H1 (cell line): ENCODE measurements at regions not wholly inside any gene's neighbourhood (a gene's known extent, or its start where the extent isn't known, plus 50 kb on each side); places are given as distances from the start of the nearest gene placed in this dataset.

Experiments
- CTCF ChIA-PET: fragments of 300-600 bp; sonication (Branson Sonifier 250); formaldehyde crosslinking; loops from one replicate; lab custom pipeline; 2021; ENCODE audit not compliant: partially characterized antibody; lab: Charles Lee
- POLR2A ChIA-PET: fragments of 300-600 bp; sonication (Branson Sonifier 250); formaldehyde crosslinking; loops from one replicate; lab custom pipeline; 2021; ENCODE audit warnings: inconsistent platforms; ENCODE audit not compliant: partially characterized antibody; lab: Charles Lee
- DNase-seq, 2 experiments: peaks; one replicate each; pipeline versions ENCODE4 v3.0.0 to v3.0.0-alpha.2; 2010 to 2022; ENCODE audit warnings: low spot score in 2 of 2, low read depth in 1 of 2, mixed read lengths in 1 of 2
- FAIRE-seq: peaks from 2 replicates; lab custom pipeline; 2011; peaks lifted over from hg19 to GRCh38; lab: Jason Lieb, UNC
- H2AFZ ChIP-seq: 2 replicates; pipeline ENCODE4 v1.8.1; 2012; ENCODE audit warnings: low read length, inconsistent platforms
- H2AK5ac ChIP-seq: 2 replicates; pipeline ENCODE4 v1.6.1; 2013; ENCODE audit warnings: low read depth, low read length
- H2BK120ac ChIP-seq: replicated peaks from 2 replicates; pipeline ENCODE3; 2013; ENCODE audit warnings: low read depth, low read length, inconsistent platforms
- H2BK12ac ChIP-seq: 2 replicates; pipeline ENCODE4 v1.6.1; 2013; ENCODE audit warnings: low read depth, low read length
- H2BK15ac ChIP-seq: 2 replicates; pipeline ENCODE4 v1.6.1; 2013; ENCODE audit warnings: low read length
- H2BK20ac ChIP-seq: 2 replicates; pipeline ENCODE4 v1.6.1; 2013; ENCODE audit warnings: low read length
- H2BK5ac ChIP-seq: 2 replicates; pipeline ENCODE4 v1.6.1; 2013; ENCODE audit warnings: low read depth, low read length
- H3K14ac ChIP-seq: 2 replicates; pipeline ENCODE4 v1.6.1; 2013; ENCODE audit warnings: inconsistent platforms; ENCODE audit not compliant: insufficient read length
- H3K18ac ChIP-seq: 2 replicates; pipeline ENCODE4 v1.6.1; 2013; ENCODE audit warnings: low read length; ENCODE audit errors: extremely low read depth
- H3K23ac ChIP-seq: 2 replicates; pipeline ENCODE4 v1.6.1; 2013; ENCODE audit warnings: inconsistent platforms; ENCODE audit not compliant: insufficient read length
- H3K23me2 ChIP-seq: 2 replicates; pipeline ENCODE4 v1.6.1; 2013; ENCODE audit warnings: low read depth, low read length
- H3K27ac ChIP-seq: 2 replicates; pipeline ENCODE4 v1.6.1; 2011; ENCODE audit warnings: low read depth, low read length, inconsistent platforms
- H3K27me3 ChIP-seq, 4 experiments: replicated peaks in 1 of 4; 1 replicate in 1 of 4; 2 replicates in 3 of 4; pipeline versions ENCODE4 v1.6.1 to v1.8.1; 2011 to 2013; ENCODE audit warnings: low read length in 3 of 4, mild to moderate bottlenecking in 3 of 4, inconsistent platforms in 2 of 4, mixed read lengths in 2 of 4, moderate library complexity in 1 of 4; ENCODE audit not compliant: control insufficient read depth in 3 of 4, insufficient read depth in 3 of 4; ENCODE audit errors: extremely low read depth in 1 of 4
- H3K36me3 ChIP-seq, 4 experiments: 2 replicates each; pipeline versions ENCODE4 v1.6.1 to v1.8.1; 2011 to 2013; ENCODE audit warnings: mild to moderate bottlenecking in 4 of 4, low read length in 3 of 4, moderate library complexity in 2 of 4, control low read depth in 1 of 4, inconsistent platforms in 1 of 4; ENCODE audit not compliant: insufficient read depth in 4 of 4, control insufficient read depth in 2 of 4
- H3K4ac ChIP-seq: replicated peaks from 2 replicates; pipeline ENCODE3; 2013; ENCODE audit warnings: low read length, low read depth, mixed read lengths, inconsistent platforms; ENCODE audit not compliant: insufficient read length
- H3K4me1 ChIP-seq, 4 experiments: replicated peaks in 1 of 4; 1 replicate in 1 of 4; 2 replicates in 3 of 4; pipeline versions ENCODE4 v1.6.1 to v1.8.1; 2011 to 2013; ENCODE audit warnings: low read length in 3 of 4, inconsistent platforms in 2 of 4, mixed read lengths in 1 of 4; ENCODE audit not compliant: insufficient read depth in 4 of 4, control insufficient read depth in 3 of 4
- H3K4me2 ChIP-seq, 2 experiments: 2 replicates each; pipeline versions ENCODE4 v1.6.1 to v1.8.1; 2011 to 2013; ENCODE audit warnings: low read depth in 2 of 2, low read length in 2 of 2, control low read depth in 1 of 2, inconsistent platforms in 1 of 2, mild to moderate bottlenecking in 1 of 2; ENCODE audit not compliant: insufficient read depth in 1 of 2
- H3K4me3 ChIP-seq, 4 experiments: fragments of 200-600, 300-600 bp in 1 of 4; sonication (generic), shearing (Covaris generic), sonication (Bioruptor Twin) in 1 of 4; 2 replicates each; pipeline versions ENCODE4 v1.5.1 to v1.8.1; 2011 to 2016; ENCODE audit warnings: low read length in 4 of 4, low read depth in 3 of 4, control low read depth in 2 of 4, inconsistent platforms in 2 of 4, mild to moderate bottlenecking in 2 of 4, mixed read lengths in 1 of 4, moderate library complexity in 1 of 4; ENCODE audit not compliant: insufficient read depth in 2 of 4; ENCODE audit errors: extremely low read depth in 1 of 4
- H3K56ac ChIP-seq: replicated peaks from 2 replicates; pipeline ENCODE3; 2013; ENCODE audit warnings: low read depth, mild to moderate bottlenecking, mixed read lengths, low read length, inconsistent platforms; ENCODE audit not compliant: insufficient read length
- H3K79me1 ChIP-seq: 2 replicates; pipeline ENCODE4 v1.6.1; 2013; ENCODE audit warnings: low read depth, low read length, control low read depth
- H3K79me2 ChIP-seq, 2 experiments: 2 replicates each; pipeline versions ENCODE4 v1.6.1 to v1.8.1; 2012 to 2013; ENCODE audit warnings: low read length in 2 of 2, mild to moderate bottlenecking in 2 of 2, inconsistent platforms in 1 of 2; ENCODE audit not compliant: insufficient read depth in 2 of 2, control insufficient read depth in 1 of 2
- H3K9ac ChIP-seq, 4 experiments: replicated peaks in 1 of 4; 1 replicate in 1 of 4; 2 replicates in 3 of 4; pipeline versions ENCODE4 v1.6.1 to v1.8.1; 2011 to 2013; ENCODE audit warnings: low read depth in 3 of 4, low read length in 3 of 4, control low read depth in 2 of 4, mild to moderate bottlenecking in 2 of 4, moderate library complexity in 2 of 4, inconsistent platforms in 1 of 4; ENCODE audit errors: extremely low read depth in 1 of 4
- H3K9me3 ChIP-seq, 2 experiments: 2 replicates each; pipeline versions ENCODE4 v1.6.1 to v1.8.1; 2012 to 2013; ENCODE audit warnings: mild to moderate bottlenecking in 2 of 2, moderate library complexity in 2 of 2, control low read depth in 1 of 2, inconsistent platforms in 1 of 2, low read depth in 1 of 2, low read length in 1 of 2, mixed read lengths in 1 of 2; ENCODE audit not compliant: insufficient read depth in 2 of 2
- H4K20me1 ChIP-seq, 2 experiments: replicated peaks in 1 of 2; 2 replicates each; pipeline versions ENCODE3 to v1.8.1; 2011 to 2013; ENCODE audit warnings: inconsistent platforms in 2 of 2, low read length in 2 of 2, mild to moderate bottlenecking in 1 of 2; ENCODE audit not compliant: insufficient read depth in 2 of 2, control insufficient read depth in 1 of 2
- H4K5ac ChIP-seq: 2 replicates; pipeline ENCODE4 v1.6.1; 2013; ENCODE audit warnings: low read length, low read depth, mixed read lengths, inconsistent platforms; ENCODE audit not compliant: insufficient read length
- H4K8ac ChIP-seq: 2 replicates; pipeline ENCODE4 v1.8.0; 2013; ENCODE audit warnings: mild to moderate bottlenecking, moderate library complexity, low read length, inconsistent platforms; ENCODE audit not compliant: insufficient read depth; ENCODE audit errors: extremely low read depth
- H4K91ac ChIP-seq: replicated peaks from 2 replicates; pipeline ENCODE3; 2013; ENCODE audit warnings: low read length, mixed read lengths, inconsistent platforms; ENCODE audit not compliant: insufficient read length
- CTBP2 ChIP-seq: IDR thresholded peaks from 2 replicates; pipeline ENCODE4 v1.7.0; 2011; ENCODE audit warnings: borderline replicate concordance, mild to moderate bottlenecking, moderate library complexity, mixed read lengths, low read length; ENCODE audit not compliant: insufficient read depth, insufficient read length
- EZH2 ChIP-seq: fragments of 200-600 bp; sonication (generic); IDR thresholded peaks from 2 replicates; pipeline ENCODE4 v1.7.1; 2012; ENCODE audit warnings: low read depth, mild to moderate bottlenecking, moderate library complexity, low read length, inconsistent platforms; ENCODE audit not compliant: severe bottlenecking
- FOSL1 ChIP-seq: IDR thresholded peaks from 2 replicates; pipeline ENCODE4 v1.6.1; 2011; ENCODE audit warnings: mild to moderate bottlenecking, low read depth, low read length, moderate library complexity; ENCODE audit not compliant: insufficient read depth
- KDM1A ChIP-seq: fragments of 200-600, 300-600 bp; sonication (generic); IDR thresholded peaks from 2 replicates; pipeline ENCODE4 v1.7.1; 2016; ENCODE audit warnings: mild to moderate bottlenecking, low read length, borderline replicate concordance
- TEAD4 ChIP-seq: IDR thresholded peaks from 2 replicates; pipeline ENCODE4 v1.6.1; 2012; ENCODE audit warnings: low read depth, low read length, inconsistent platforms, mixed read lengths
- WGBS, 2 experiments: shearing (Covaris generic) in 1 of 2; methylation state at CpG; one replicate each; pipeline versions ENCODE4 v1.1.6 to v1.1.7; 2013 to 2015; ENCODE audit warnings: low lambda C conversion rate in 2 of 2, mixed read lengths in 2 of 2, inconsistent platforms in 1 of 2, low coverage in 1 of 2, missing lambda C conversion rate in 1 of 2; ENCODE audit not compliant: insufficient replicate concordance in 2 of 2, insufficient coverage in 1 of 2, insufficient read length in 1 of 2; ENCODE audit errors: extremely low coverage in 1 of 2, missing lambda C conversion rate in 1 of 2; 5-methylcytosine and 5-hydroxymethylcytosine counted together

- Histone ChIP-seq H3K4me3 (no peak overlapping the region), H3K14ac (no peak overlapping the region), H3K79me2 (no peaks in the 10 kb centered on the region), H3K36me3 (no peaks in the 10 kb centered on the region), H4K20me1 (no peaks in the 10 kb centered on the region), H4K5ac (no peak overlapping the region), H2BK5ac (no peak overlapping the region), H3K18ac (no peak overlapping the region), H2BK12ac (no peak overlapping the region), H3K27ac (no peak overlapping the region), H2BK15ac (no peak overlapping the region), H3K4me2 (no peak overlapping the region), H3K4me1 (peaks cover 0 to 3% (median 0%) of the 10 kb centered on the region in 4 experiments; a peak in 1 of 7 replicates), H2AK5ac (no peak overlapping the region), H3K23ac (no peak overlapping the region), H2AFZ (no peak overlapping the region), H4K91ac (no peak overlapping the region), H3K27me3 (no peaks in the 10 kb centered on the region), H3K4ac (no peak overlapping the region), H2BK120ac (no peak overlapping the region), H3K23me2 (no peaks in the 10 kb centered on the region; the same call in 1 of the 2 replicates), H4K8ac (no peak overlapping the region), H3K56ac (no peak overlapping the region), H3K79me1 (no peaks in the 10 kb centered on the region), H3K9ac (no peak overlapping the region), H2BK20ac (no peak overlapping the region), H3K9me3 (no peaks in the 10 kb centered on the region)
- DNase-seq: no peak
- ChIA-PET CTCF (no interaction called here), POLR2A (no interaction called here)
- FAIRE-seq: no peak
- 95% methylated on average over 1 of the region's 1 CpG; no CpG with 5 or more reads in 1 of the 2 experiments for WGBS, 2 experiments
- TF ChIP-seq TEAD4 (no peak), KDM1A (no peak), EZH2 (no peak), FOSL1 (no peak), CTBP2 (no peak)
These were observed 635.6 kb downstream of the PLA2G4A start for GRCh38 chr1:187464320-187464719.
